B cell (primary cell): ENCODE measurements at regions not wholly inside any gene's neighbourhood (a gene's known extent, or its start where the extent isn't known, plus 50 kb on each side); places are given as distances from the start of the nearest gene placed in this dataset.

Experiments used
- ATAC-seq: fragments of 200-7000 bp; cut with Tn5 transposase; one replicate; pipeline ENCODE4 v1.10.0; 2021; ENCODE audit warnings: low read depth, mild to moderate bottlenecking, moderate number of reproducible peaks, moderate library complexity
- CTCF ChIA-PET: fragments of 350-600 bp; sonication (Branson Sonifier 250); formaldehyde crosslinking; loops from one replicate; lab custom pipeline; 2021; ENCODE audit warnings: antibody characterized with exemption, inconsistent platforms; lab: Charles Lee
- POLR2A ChIA-PET: fragments of 350-600 bp; sonication (Branson Sonifier 250); formaldehyde crosslinking; loops from one replicate; lab custom pipeline; 2021; ENCODE audit warnings: antibody characterized with exemption; lab: Charles Lee
- DNase-seq: peaks from one replicate; pipeline ENCODE4 v3.0.0; 2013
- H2AFZ ChIP-seq: 2 replicates; pipeline ENCODE4 v1.6.1; 2012; ENCODE audit warnings: mild to moderate bottlenecking, low read depth, low read length; ENCODE audit not compliant: insufficient read depth, poor library complexity, severe bottlenecking
- H3K27ac ChIP-seq, 2 donors: 1 replicate in 1 of 2; 2 replicates in 1 of 2; pipeline ENCODE4 v1.5.1; 2012 to 2013; ENCODE audit warnings: low read length in 2 of 2, mild to moderate bottlenecking in 2 of 2, moderate library complexity in 1 of 2
- H3K27me3 ChIP-seq, 4 experiments: fragments of 200-600 bp in 1 of 4; sonication (generic) in 1 of 4; replicated peaks in 1 of 4; 1 replicate in 2 of 4; 2 replicates in 2 of 4; pipeline versions ENCODE4 v1.6.1 to v1.7.0; 2013 to 2016; ENCODE audit warnings: low read length in 3 of 4, mild to moderate bottlenecking in 2 of 4, mixed read lengths in 1 of 4, moderate library complexity in 1 of 4; ENCODE audit not compliant: insufficient read depth in 4 of 4, control insufficient read depth in 3 of 4; ENCODE audit errors: control extremely low read depth in 1 of 4
- H3K36me3 ChIP-seq, 2 experiments: replicated peaks in 1 of 2; 1 replicate in 1 of 2; 2 replicates in 1 of 2; pipeline versions ENCODE4 v1.6.1 to v1.7.1; 2013; ENCODE audit warnings: low read length in 1 of 2; ENCODE audit not compliant: insufficient read depth in 2 of 2, control insufficient read depth in 1 of 2; ENCODE audit errors: control extremely low read depth in 1 of 2, extremely low read depth in 1 of 2
- H3K4me1 ChIP-seq, 2 donors: fragments of 200-600 bp in 1 of 2; sonication (generic) in 1 of 2; 1 replicate in 1 of 2; 2 replicates in 1 of 2; pipeline versions ENCODE4 v1.5.1 to v1.6.1; 2013 to 2017; ENCODE audit warnings: low read length in 2 of 2; ENCODE audit not compliant: control insufficient read depth in 2 of 2, insufficient read depth in 2 of 2
- H3K4me2 ChIP-seq: replicated peaks from 2 replicates; pipeline ENCODE3; 2012; ENCODE audit warnings: mild to moderate bottlenecking, low read depth, low read length; ENCODE audit not compliant: poor library complexity, severe bottlenecking
- H3K4me3 ChIP-seq, 5 experiments: fragments of 200-600 bp in 1 of 5; sonication (generic) in 1 of 5; 1 replicate in 3 of 5; 2 replicates in 2 of 5; pipeline versions ENCODE4 v1.5.1 to v1.7.0; 2011 to 2016; ENCODE audit warnings: low read length in 4 of 5, mild to moderate bottlenecking in 4 of 5, low read depth in 2 of 5, control low read depth in 1 of 5, moderate library complexity in 1 of 5; ENCODE audit not compliant: insufficient read depth in 1 of 5; ENCODE audit errors: control extremely low read depth in 1 of 5, extremely low read depth in 1 of 5
- H3K79me2 ChIP-seq: fragments of 200-600 bp; sonication (generic); one replicate; pipeline ENCODE4 v1.6.0; 2016; ENCODE audit warnings: low read length; ENCODE audit not compliant: control insufficient read depth, insufficient read depth
- H3K9ac ChIP-seq: fragments of 200-600 bp; sonication (generic); 2 replicates; pipeline ENCODE4 v1.6.1; 2017; ENCODE audit warnings: mild to moderate bottlenecking, low read length, moderate library complexity
- H3K9me3 ChIP-seq, 3 donors: one replicate each; pipeline versions ENCODE4 v1.6.1 to v1.7.1; 2013; ENCODE audit warnings: low read length in 2 of 3; ENCODE audit not compliant: control insufficient read depth in 2 of 3, insufficient read depth in 1 of 3; ENCODE audit errors: control extremely low read depth in 1 of 3
- H4K20me1 ChIP-seq: 2 replicates; pipeline ENCODE4 v1.6.0; 2012; ENCODE audit warnings: mild to moderate bottlenecking, low read length; ENCODE audit not compliant: insufficient read depth, control insufficient read depth, poor library complexity, severe bottlenecking
- H3K27ac Mint-ChIP-seq: one replicate; pipeline ENCODE4 v1.8.0; 2021; ENCODE audit warnings: mixed read lengths
- H3K27me3 Mint-ChIP-seq: one replicate; pipeline ENCODE4 v1.8.0; 2021; ENCODE audit warnings: mixed read lengths
- H3K4me1 Mint-ChIP-seq: one replicate; pipeline ENCODE4 v1.8.0; 2021; ENCODE audit warnings: mixed read lengths
- H3K4me3 Mint-ChIP-seq: one replicate; pipeline ENCODE4 v1.8.0; 2021; ENCODE audit warnings: mixed read lengths
- H3K9me3 Mint-ChIP-seq: one replicate; pipeline ENCODE4 v1.8.0; 2022; ENCODE audit warnings: mixed read lengths; ENCODE audit not compliant: insufficient read depth
- EZH2 ChIP-seq: IDR thresholded peaks from 2 replicates; pipeline ENCODE4 v1.6.1; 2012; ENCODE audit warnings: borderline replicate concordance, low read depth, mild to moderate bottlenecking, moderate library complexity, low read length; ENCODE audit not compliant: insufficient read depth, poor library complexity, severe bottlenecking
- WGBS: methylation state at CpG from one replicate; pipeline ENCODE4 v1.1.5; 2013; ENCODE audit warnings: missing lambda C conversion rate; ENCODE audit not compliant: insufficient coverage; 5-methylcytosine and 5-hydroxymethylcytosine counted together
- intact Hi-C: fragments of 100-400 bp; cut with micrococcal nuclease; formaldehyde crosslinking; loops from one replicate; pipeline ENCODE4 v1.10.0; 2022
- TF ChIP-seq, protein P1 (sequence below): fragments of 200-600 bp; IDR thresholded peaks from one replicate; pipeline ENCODE4 v1.8.0; 2022; ENCODE audit warnings: antibody characterized with exemption, mild to moderate bottlenecking

- ATAC-seq = no peak
- no peak overlapping the region for H2AFZ ChIP-seq
- peaks cover 57% of the 10 kb centered on the region for H3K27me3 Mint-ChIP-seq
Observed at GRCh38 chr19:13623716-13624710, 117.7 kb upstream of the CACNA1A start.

More at GRCh38 chr19:13623716-13624710, 117.7 kb upstream of the CACNA1A start:
- H3K4me3 ChIP-seq = no peak overlapping the region
- peaks cover 0 to 36% (median 9%) of the 10 kb centered on the region in 4 experiments for H3K27me3 ChIP-seq
- no peak overlapping the region for H3K27ac ChIP-seq
- no peak overlapping the region for H3K4me2 ChIP-seq
- no peak overlapping the region for H3K9ac ChIP-seq
- ChIA-PET CTCF (no interaction called here), POLR2A (no interaction called here)
- Mint-ChIP-seq H3K4me1 (no peaks in the 10 kb centered on the region), H3K9me3 (no peaks in the 10 kb centered on the region), H3K4me3 (no peak overlapping the region), H3K27ac (no peak overlapping the region)
- H3K9me3 ChIP-seq = no peaks in the 10 kb centered on the region
- TF ChIP-seq, protein P1, sequence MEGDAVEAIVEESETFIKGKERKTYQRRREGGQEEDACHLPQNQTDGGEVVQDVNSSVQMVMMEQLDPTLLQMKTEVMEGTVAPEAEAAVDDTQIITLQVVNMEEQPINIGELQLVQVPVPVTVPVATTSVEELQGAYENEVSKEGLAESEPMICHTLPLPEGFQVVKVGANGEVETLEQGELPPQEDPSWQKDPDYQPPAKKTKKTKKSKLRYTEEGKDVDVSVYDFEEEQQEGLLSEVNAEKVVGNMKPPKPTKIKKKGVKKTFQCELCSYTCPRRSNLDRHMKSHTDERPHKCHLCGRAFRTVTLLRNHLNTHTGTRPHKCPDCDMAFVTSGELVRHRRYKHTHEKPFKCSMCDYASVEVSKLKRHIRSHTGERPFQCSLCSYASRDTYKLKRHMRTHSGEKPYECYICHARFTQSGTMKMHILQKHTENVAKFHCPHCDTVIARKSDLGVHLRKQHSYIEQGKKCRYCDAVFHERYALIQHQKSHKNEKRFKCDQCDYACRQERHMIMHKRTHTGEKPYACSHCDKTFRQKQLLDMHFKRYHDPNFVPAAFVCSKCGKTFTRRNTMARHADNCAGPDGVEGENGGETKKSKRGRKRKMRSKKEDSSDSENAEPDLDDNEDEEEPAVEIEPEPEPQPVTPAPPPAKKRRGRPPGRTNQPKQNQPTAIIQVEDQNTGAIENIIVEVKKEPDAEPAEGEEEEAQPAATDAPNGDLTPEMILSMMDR = no peak
- no peak for TF ChIP-seq EZH2
- DNase-seq = no peak
- H3K79me2 ChIP-seq = no peaks in the 10 kb centered on the region
- intact Hi-C loops = no loop called here
- 38% methylated on average over 16 of the region's 28 CpGs for WGBS
- no peaks in the 10 kb centered on the region for H4K20me1 ChIP-seq
- no peaks in the 10 kb centered on the region for H3K4me1 ChIP-seq
- H3K36me3 ChIP-seq = no peaks in the 10 kb centered on the region
